HepG2 (cell line): ENCODE measurements at regions not wholly inside any gene's neighbourhood (a gene's known extent, or its start where the extent isn't known, plus 50 kb on each side); places are given as distances from the start of the nearest gene placed in this dataset.

ENCODE experiments used
- ATAC-seq: fragments of 200-7000 bp; cut with Tn5 transposase; 3 replicates; pipeline ENCODE4 v1.9.1; 2020; ENCODE audit warnings: mild to moderate bottlenecking, moderate library complexity
- BruUV-seq: library from RNA; stranded (reverse); fragments of 400-500 nt; replicated peaks from 2 replicates; lab custom pipeline; 2021; lab: Mats Ljungman, UMichigan
- CTCF ChIA-PET: fragments of 300-600 bp; formaldehyde crosslinking; extraction: SDS; loops from one replicate; lab custom pipeline; 2021; ENCODE audit warnings: low total read pairs, inconsistent platforms, low intra/inter-chr PET ratio; lab: Yijun Ruan, JAX
- POLR2A ChIA-PET: fragments of 350-600 bp; sonication (Branson Sonifier 250); formaldehyde crosslinking; loops from one replicate; lab custom pipeline; 2020; ENCODE audit warnings: antibody characterized with exemption, inconsistent platforms; lab: Yijun Ruan, JAX
- DNase-seq: peaks from one replicate; pipeline ENCODE4 v3.0.0-alpha.2; 2015; ENCODE audit warnings: low spot score
- FAIRE-seq: peaks from 3 replicates; lab custom pipeline; 2011; peaks lifted over from hg19 to GRCh38; lab: Jason Lieb, UNC
- H2AFZ ChIP-seq: one replicate; pipeline ENCODE4 v1.6.1; 2011; ENCODE audit warnings: low read length, inconsistent platforms
- H3K27ac ChIP-seq: fragments of 300-600 bp; 3 replicates; pipeline ENCODE4 v1.8.0; 2011; ENCODE audit warnings: mixed run types, mild to moderate bottlenecking, mixed read lengths, low read length, inconsistent platforms; ENCODE audit not compliant: insufficient read depth; ENCODE audit errors: extremely low read length
- H3K27me3 ChIP-seq, 2 experiments: fragments of 200-600 bp in 1 of 2; 2 replicates in 1 of 2; 3 replicates in 1 of 2; pipeline versions ENCODE4 v1.6.0 to v1.8.0; 2011; ENCODE audit warnings: low read length in 2 of 2, mild to moderate bottlenecking in 2 of 2, moderate library complexity in 2 of 2, inconsistent platforms in 1 of 2; ENCODE audit not compliant: insufficient read depth in 2 of 2, control insufficient read depth in 1 of 2
- H3K36me3 ChIP-seq, 2 experiments: fragments of 200-600 bp in 1 of 2; replicated peaks in 1 of 2; 2 replicates in 1 of 2; 3 replicates in 1 of 2; pipeline versions ENCODE4 v1.5.1 to v1.8.0; 2011; ENCODE audit warnings: low read length in 2 of 2, inconsistent platforms in 1 of 2; ENCODE audit not compliant: insufficient read depth in 2 of 2, control insufficient read depth in 1 of 2
- H3K4me1 ChIP-seq: 2 replicates; pipeline ENCODE4 v1.5.1; 2012; ENCODE audit warnings: low read length, inconsistent platforms; ENCODE audit not compliant: insufficient read depth
- H3K4me2 ChIP-seq: 2 replicates; pipeline ENCODE4 v1.6.0; 2011; ENCODE audit warnings: low read depth, low read length, inconsistent platforms
- H3K4me3 ChIP-seq, 3 experiments: fragments of 200-600 bp in 1 of 3; sonication (generic), shearing (Covaris generic) in 1 of 3; replicated peaks in 1 of 3; 2 replicates each; pipeline ENCODE4 v1.5.1; 2011 to 2016; ENCODE audit warnings: low read length in 3 of 3, inconsistent platforms in 2 of 3, low read depth in 2 of 3, mild to moderate bottlenecking in 2 of 3, control low read depth in 1 of 3, mixed read lengths in 1 of 3; ENCODE audit not compliant: insufficient read depth in 1 of 3
- H3K79me2 ChIP-seq: one replicate; pipeline ENCODE4 v1.6.1; 2011; ENCODE audit warnings: low read length, inconsistent platforms; ENCODE audit not compliant: insufficient read depth
- H3K9ac ChIP-seq: 2 replicates; pipeline ENCODE4 v1.6.0; 2011; ENCODE audit warnings: mild to moderate bottlenecking, low read depth, low read length, inconsistent platforms; ENCODE audit not compliant: insufficient read depth
- H3K9me3 ChIP-seq: 2 replicates; pipeline ENCODE4 v1.5.1; 2012; ENCODE audit warnings: mild to moderate bottlenecking, low read length
- H4K20me1 ChIP-seq: 2 replicates; pipeline ENCODE4 v1.6.0; 2011; ENCODE audit warnings: inconsistent platforms, mild to moderate bottlenecking, low read length, moderate library complexity; ENCODE audit not compliant: insufficient read depth
- FOXJ3 ChIP-seq: sonication (generic); formaldehyde crosslinking; IDR thresholded peaks from 2 replicates; pipeline ENCODE4 v1.4.0; 2020; ENCODE audit warnings: missing genetic modification reagents, mild to moderate bottlenecking, borderline replicate concordance
- MYNN ChIP-seq: sonication (generic); formaldehyde crosslinking; IDR thresholded peaks from 2 replicates; pipeline ENCODE4 v1.4.0; 2020; ENCODE audit warnings: mild to moderate bottlenecking, low read depth, missing genetic modification reagents
- RFXAP ChIP-seq: sonication (generic); formaldehyde crosslinking; IDR thresholded peaks from 2 replicates; pipeline ENCODE4 v1.4.0; 2020; ENCODE audit warnings: missing genetic modification reagents, borderline replicate concordance
- ZFP41 ChIP-seq: sonication (generic); formaldehyde crosslinking; IDR thresholded peaks from 2 replicates; pipeline ENCODE4 v1.4.0; 2020; ENCODE audit warnings: mild to moderate bottlenecking, missing genetic modification reagents, borderline replicate concordance
- ZNF543 ChIP-seq: sonication (generic); formaldehyde crosslinking; IDR thresholded peaks from 2 replicates; pipeline ENCODE4 v1.4.0; 2020; ENCODE audit warnings: mild to moderate bottlenecking, missing genetic modification reagents
- WGBS: methylation state at CpG from one replicate; pipeline ENCODE4 v1.1.6; 2017; ENCODE audit warnings: low lambda C conversion rate; 5-methylcytosine and 5-hydroxymethylcytosine counted together
- in situ Hi-C: cut with HindIII; loops from 2 replicates; pipeline ENCODE4 v1.10.0; 2017; ENCODE audit warnings: low pct_unique_long_range_greater_than_20kb; ENCODE audit not compliant: extremely low pct_ligation_motif_present
- intact Hi-C: fragments of 100-400 bp; cut with micrococcal nuclease; formaldehyde crosslinking; loops from one replicate; pipeline ENCODE4 v1.10.0; 2022; ENCODE audit not compliant: unreplicated experiment
- TF ChIP-seq, protein P1 (sequence below): sonication (generic); formaldehyde crosslinking; IDR thresholded peaks from 2 replicates; pipeline ENCODE4 v1.4.0; 2020; ENCODE audit warnings: missing genetic modification reagents, mild to moderate bottlenecking, borderline replicate concordance
- TF ChIP-seq, protein P2 (sequence below): sonication (generic); formaldehyde crosslinking; IDR thresholded peaks from 2 replicates; pipeline ENCODE4 v1.4.0; 2020; ENCODE audit warnings: missing genetic modification reagents
- TF ChIP-seq, protein P3 (sequence below): sonication (generic); formaldehyde crosslinking; IDR thresholded peaks from 2 replicates; pipeline ENCODE4 v1.4.0; 2020; ENCODE audit warnings: mild to moderate bottlenecking, missing genetic modification reagents, borderline replicate concordance

- no peak for TF ChIP-seq RFXAP (CRISPR knock-in tag)
Measured at GRCh38 chr21:16283516-16283915, 553.7 kb downstream of the USP25 start (continued).

GRCh38 chr21:16285605-16286126 lies 555.9 kb downstream of the USP25 start:
- in situ Hi-C loops, result no loop called here

More at GRCh38 chr21:16285605-16286126, 555.9 kb downstream of the USP25 start:
- H3K27ac ChIP-seq, result no peak overlapping the region
- TF ChIP-seq FOXJ3 (CRISPR knock-in tag) (no peak), ZNF543 (CRISPR knock-in tag) (no peak), ZFP41 (CRISPR knock-in tag) (no peak), MYNN (CRISPR knock-in tag) (no peak)
- TF ChIP-seq, protein P1, sequence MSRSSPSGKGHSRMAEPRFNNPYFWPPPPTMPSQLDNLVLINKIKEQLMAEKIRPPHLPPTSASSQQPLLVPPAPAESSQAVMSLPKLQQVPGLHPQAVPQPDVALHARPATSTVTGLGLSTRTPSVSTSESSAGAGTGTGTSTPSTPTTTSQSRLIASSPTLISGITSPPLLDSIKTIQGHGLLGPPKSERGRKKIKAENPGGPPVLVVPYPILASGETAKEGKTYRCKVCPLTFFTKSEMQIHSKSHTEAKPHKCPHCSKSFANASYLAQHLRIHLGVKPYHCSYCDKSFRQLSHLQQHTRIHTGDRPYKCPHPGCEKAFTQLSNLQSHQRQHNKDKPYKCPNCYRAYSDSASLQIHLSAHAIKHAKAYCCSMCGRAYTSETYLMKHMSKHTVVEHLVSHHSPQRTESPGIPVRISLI, result no peak
- TF ChIP-seq, protein P2, sequence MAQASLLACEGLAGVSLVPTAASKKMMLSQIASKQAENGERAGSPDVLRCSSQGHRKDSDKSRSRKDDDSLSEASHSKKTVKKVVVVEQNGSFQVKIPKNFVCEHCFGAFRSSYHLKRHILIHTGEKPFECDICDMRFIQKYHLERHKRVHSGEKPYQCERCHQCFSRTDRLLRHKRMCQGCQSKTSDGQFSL (CRISPR knock-in tag), result no peak
- TF ChIP-seq, protein P3, sequence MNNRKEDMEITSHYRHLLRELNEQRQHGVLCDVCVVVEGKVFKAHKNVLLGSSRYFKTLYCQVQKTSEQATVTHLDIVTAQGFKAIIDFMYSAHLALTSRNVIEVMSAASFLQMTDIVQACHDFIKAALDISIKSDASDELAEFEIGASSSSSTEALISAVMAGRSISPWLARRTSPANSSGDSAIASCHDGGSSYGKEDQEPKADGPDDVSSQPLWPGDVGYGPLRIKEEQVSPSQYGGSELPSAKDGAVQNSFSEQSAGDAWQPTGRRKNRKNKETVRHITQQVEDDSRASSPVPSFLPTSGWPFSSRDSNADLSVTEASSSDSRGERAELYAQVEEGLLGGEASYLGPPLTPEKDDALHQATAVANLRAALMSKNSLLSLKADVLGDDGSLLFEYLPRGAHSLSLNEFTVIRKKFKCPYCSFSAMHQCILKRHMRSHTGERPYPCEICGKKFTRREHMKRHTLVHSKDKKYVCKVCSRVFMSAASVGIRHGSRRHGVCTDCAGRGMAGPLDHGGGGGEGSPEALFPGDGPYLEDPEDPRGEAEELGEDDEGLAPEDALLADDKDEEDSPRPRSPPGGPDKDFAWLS (CRISPR knock-in tag), result no peak
- TF ChIP-seq, all 625 proteins: peak for 0
- H3K4me3 ChIP-seq, result no peak overlapping the region
- H3K4me2 ChIP-seq, result no peak overlapping the region
- DNase-seq (no peak), ATAC-seq (no peak), FAIRE-seq (no peak)
- 12% methylated on average over 5 of the region's 5 CpGs for WGBS
- no TSS peak for BruUV-seq
- H3K9ac ChIP-seq, result no peak overlapping the region
- ChIA-PET POLR2A (no interaction called here), CTCF (no interaction called here)
- intact Hi-C loops, result no loop called here
- H3K9me3 ChIP-seq, result no peaks in the 10 kb centered on the region
- no peaks in the 10 kb centered on the region for H3K36me3 ChIP-seq
- no peaks in the 10 kb centered on the region for H3K79me2 ChIP-seq
- H4K20me1 ChIP-seq, result no peaks in the 10 kb centered on the region
- no peaks in the 10 kb centered on the region for H3K4me1 ChIP-seq
- no peaks in the 10 kb centered on the region for H3K27me3 ChIP-seq
- no peak overlapping the region for H2AFZ ChIP-seq
